Loucy (cell line): ENCODE measurements at regions not wholly inside any gene's neighbourhood (a gene's known extent, or its start where the extent isn't known, plus 50 kb on each side); places are given as distances from the start of the nearest gene placed in this dataset.

Experiments
- H2AFZ ChIP-seq: fragments of 200-600 bp; sonication (generic); 2 replicates; pipeline ENCODE4 v1.6.0; 2016; ENCODE audit warnings: antibody characterized with exemption, mild to moderate bottlenecking, low read length, moderate library complexity
- H3F3A ChIP-seq: fragments of 200-600 bp; 2 replicates; pipeline ENCODE4 v1.6.0; 2016; ENCODE audit warnings: antibody characterized with exemption, low read depth, mild to moderate bottlenecking
- H3K27me3 ChIP-seq: fragments of 200-600 bp; sonication (generic); 2 replicates; pipeline ENCODE4 v1.6.1; 2014; ENCODE audit warnings: low read length, mild to moderate bottlenecking; ENCODE audit not compliant: insufficient read depth, poor library complexity, severe bottlenecking
- H3K36me3 ChIP-seq: fragments of 200-600 bp; sonication (generic); 2 replicates; pipeline ENCODE4 v1.6.1; 2016; ENCODE audit warnings: low read length; ENCODE audit not compliant: insufficient read depth
- H3K4me1 ChIP-seq: fragments of 200-600 bp; sonication (generic); 2 replicates; pipeline ENCODE4 v1.5.1; 2014; ENCODE audit warnings: low read length, mild to moderate bottlenecking; ENCODE audit not compliant: insufficient read depth, poor library complexity, severe bottlenecking
- H3K4me2 ChIP-seq: fragments of 200-600 bp; sonication (generic); 2 replicates; pipeline ENCODE4 v1.6.0; 2014; ENCODE audit warnings: antibody characterized with exemption, low read length, low read depth, mild to moderate bottlenecking; ENCODE audit not compliant: poor library complexity, severe bottlenecking
- H3K4me3 ChIP-seq: fragments of 200-600 bp; sonication (generic); 2 replicates; pipeline ENCODE4 v1.5.1; 2014; ENCODE audit warnings: low read length, mild to moderate bottlenecking, mixed read lengths; ENCODE audit not compliant: poor library complexity, severe bottlenecking
- H3K79me2 ChIP-seq: fragments of 200-600 bp; sonication (generic); 2 replicates; pipeline ENCODE4 v1.6.1; 2014; ENCODE audit warnings: low read length; ENCODE audit not compliant: insufficient read depth
- H3K9ac ChIP-seq: fragments of 200-600 bp; sonication (generic); 2 replicates; pipeline ENCODE4 v1.6.0; 2014; ENCODE audit warnings: mild to moderate bottlenecking, low read depth, low read length, moderate library complexity; ENCODE audit not compliant: poor library complexity, severe bottlenecking
- H3K9me2 ChIP-seq: fragments of 200-600 bp; sonication (generic); replicated peaks from 2 replicates; pipeline ENCODE4 v1.6.1; 2016; ENCODE audit warnings: low read depth, low read length, mixed read lengths
- H3K9me3 ChIP-seq: fragments of 200-600 bp; sonication (generic); 2 replicates; pipeline ENCODE4 v1.6.1; 2014; ENCODE audit warnings: mild to moderate bottlenecking, antibody characterized with exemption, low read length, low read depth; ENCODE audit not compliant: insufficient read depth
- H4K20me1 ChIP-seq: fragments of 200-600 bp; sonication (generic); 2 replicates; pipeline ENCODE4 v1.6.0; 2014; ENCODE audit warnings: antibody characterized with exemption, low read length, mild to moderate bottlenecking; ENCODE audit not compliant: insufficient read depth, poor library complexity, severe bottlenecking
- CTCF ChIP-seq: fragments of 200-600 bp; sonication (generic); conservative IDR thresholded peaks from 2 replicates; pipeline ENCODE4 v1.5.1; 2014; ENCODE audit warnings: mild to moderate bottlenecking, antibody characterized with exemption, low read length
- EZH2phosphoT487 ChIP-seq: fragments of 200-600 bp; IDR thresholded peaks from 2 replicates; pipeline ENCODE4 v1.6.1; 2018; ENCODE audit warnings: antibody characterized with exemption, mild to moderate bottlenecking, moderate library complexity, borderline replicate concordance

GRCh38 chr13:68064001-68064770 lies 834.0 kb upstream of the PCDH9 start:
- TF ChIP-seq EZH2phosphoT487 (no peak), CTCF (no peak)
- Histone ChIP-seq H3K4me2 (no peak overlapping the region), H3K36me3 (no peaks in the 10 kb centered on the region), H3K9ac (no peak overlapping the region), H3K9me3 (no peaks in the 10 kb centered on the region), H3K9me2 (no peaks in the 10 kb centered on the region), H2AFZ (no peak overlapping the region), H3K79me2 (no peaks in the 10 kb centered on the region), H4K20me1 (no peaks in the 10 kb centered on the region), H3K27me3 (no peaks in the 10 kb centered on the region), H3F3A (no peaks in the 10 kb centered on the region), H3K4me3 (no peak overlapping the region), H3K4me1 (no peaks in the 10 kb centered on the region)

GRCh38 chr13:68063181-68063580 lies 833.0 kb upstream of the PCDH9 start:
- TF ChIP-seq CTCF (no peak), EZH2phosphoT487 (no peak)
- no peaks in the 10 kb centered on the region for H3K79me2 ChIP-seq
- no peaks in the 10 kb centered on the region for H4K20me1 ChIP-seq
- H3K4me2 ChIP-seq: no peak overlapping the region
- H3K4me3 ChIP-seq: no peak overlapping the region
- H3K9me3 ChIP-seq: no peaks in the 10 kb centered on the region
- no peaks in the 10 kb centered on the region for H3K36me3 ChIP-seq
- H3K4me1 ChIP-seq: no peaks in the 10 kb centered on the region
- H3K27me3 ChIP-seq: no peaks in the 10 kb centered on the region
- H3F3A ChIP-seq: no peaks in the 10 kb centered on the region
- no peaks in the 10 kb centered on the region for H3K9me2 ChIP-seq
- no peak overlapping the region for H2AFZ ChIP-seq
- H3K9ac ChIP-seq: no peak overlapping the region

- Histone ChIP-seq H3K4me3 (no peak overlapping the region), H3K36me3 (no peaks in the 10 kb centered on the region), H2AFZ (no peak overlapping the region), H3F3A (no peaks in the 10 kb centered on the region), H4K20me1 (no peaks in the 10 kb centered on the region), H3K9me2 (no peaks in the 10 kb centered on the region), H3K27me3 (no peaks in the 10 kb centered on the region), H3K4me2 (no peak overlapping the region), H3K4me1 (no peaks in the 10 kb centered on the region), H3K79me2 (no peaks in the 10 kb centered on the region), H3K9me3 (no peaks in the 10 kb centered on the region), H3K9ac (no peak overlapping the region)
- TF ChIP-seq CTCF (no peak), EZH2phosphoT487 (no peak)
Observed at GRCh38 chr13:68057836-68058235, 827.7 kb upstream of the PCDH9 start.
